GM12872 (cell line): ENCODE measurements at regions not wholly inside any gene's neighbourhood (a gene's known extent, or its start where the extent isn't known, plus 50 kb on each side); places are given as distances from the start of the nearest gene placed in this dataset.

Source experiments
- CTCF ChIP-seq: IDR thresholded peaks from 3 replicates; pipeline ENCODE4 v1.5.1; 2011; ENCODE audit warnings: low read depth, mild to moderate bottlenecking, low read length, moderate library complexity; ENCODE audit not compliant: insufficient read depth

GRCh38 chr16:63714876-63715275 is 1407.0 kb downstream of the CDH11 start:
- no peak for TF ChIP-seq CTCF

GRCh38 chr16:63712725-63713124 is 1409.1 kb downstream of the CDH11 start:
- no peak for TF ChIP-seq CTCF

DNA sequence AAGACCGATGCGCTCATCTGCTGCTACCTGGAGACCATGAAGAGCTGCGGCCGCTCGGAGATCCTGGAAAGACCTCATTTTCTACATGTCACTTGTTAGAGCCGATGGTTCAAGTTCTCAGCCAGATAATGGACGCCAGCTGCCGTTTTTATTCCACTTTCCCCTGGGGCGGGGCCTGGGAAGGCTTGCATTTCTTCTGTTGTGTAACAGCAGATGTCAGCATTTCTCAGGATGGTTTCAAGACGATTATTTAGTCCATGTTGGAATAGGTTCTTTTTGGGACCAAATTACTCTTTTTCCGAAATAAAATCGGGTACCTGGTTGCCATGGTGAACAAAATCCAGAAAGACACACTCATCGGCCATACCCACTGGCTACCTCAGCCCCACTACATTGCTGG is 1418.3 kb downstream of the CDH11 start:
- no peak for TF ChIP-seq CTCF

DNA sequence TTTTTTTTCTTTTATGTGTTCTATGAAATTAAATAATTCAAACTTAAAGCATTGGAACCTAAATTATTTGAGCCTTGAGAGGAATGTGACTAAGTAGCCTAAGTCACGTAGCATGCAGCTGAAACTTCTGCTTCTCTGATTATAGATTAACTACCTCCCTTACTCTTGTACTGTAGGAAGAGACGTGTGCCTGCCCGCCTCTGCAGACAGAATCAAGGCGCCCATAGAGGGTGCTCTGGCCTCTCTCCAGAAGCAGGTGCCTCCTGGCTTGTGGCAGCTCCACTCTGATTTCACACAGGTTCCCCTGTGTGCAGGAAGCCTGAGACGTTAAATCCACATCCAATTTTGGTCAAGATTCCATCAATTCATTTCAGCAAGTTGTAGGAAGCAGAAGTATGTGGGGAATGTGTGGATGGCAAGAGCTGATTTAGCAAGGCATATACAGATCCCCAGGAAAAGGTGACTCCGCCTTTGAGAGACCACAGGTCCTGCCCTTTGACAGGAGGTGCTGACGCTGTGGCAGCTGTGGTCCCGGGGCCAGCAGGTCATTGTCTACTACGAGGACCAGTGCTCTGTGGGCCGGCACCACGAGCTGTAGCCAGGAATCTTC is 1418.8 kb downstream of the CDH11 start:
- TF ChIP-seq CTCF: no peak

GRCh38 chr16:63697736-63698135 is 1424.1 kb downstream of the CDH11 start:
- TF ChIP-seq CTCF: no peak

- TF ChIP-seq CTCF: no peak
Observed at GRCh38 chr16:63695347-63695746, 1426.5 kb downstream of the CDH11 start.

DNA sequence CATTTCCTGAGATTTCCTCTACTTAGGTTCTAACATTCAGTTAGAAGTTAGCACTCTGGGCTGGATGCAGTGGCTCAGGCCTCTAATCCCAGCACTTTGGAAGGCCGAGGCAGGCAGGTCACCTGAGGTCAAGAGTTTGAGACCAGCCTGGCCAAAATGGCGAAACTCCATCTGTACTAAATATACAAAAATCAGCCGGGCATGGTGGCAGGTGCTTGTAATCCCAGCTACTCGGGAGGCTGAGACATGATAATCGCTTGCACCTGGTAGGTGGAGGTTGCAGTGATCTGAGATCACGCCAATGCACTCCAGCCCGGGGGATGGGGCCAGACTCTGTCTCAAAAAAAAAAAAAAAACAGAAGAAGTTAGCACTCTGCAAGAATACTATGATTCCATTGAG is 1430.9 kb downstream of the CDH11 start:
- TF ChIP-seq CTCF: no peak
